ENCODE measurements at regions not wholly inside any gene's neighbourhood (a gene's known extent, or its start where the extent isn't known, plus 50 kb on each side); places are given as distances from the start of the nearest gene placed in this dataset.
A peak's percentile ranks its signal among the peaks of the same experiment; 100 is the strongest.
"Not testable (repeated sequence)": the region's sequence is repeated elsewhere in the genome, so short reads cannot be mapped to it uniquely, and the experiment has no call there.

GRCh38 chr20:60102665-60103210 is 144.5 kb downstream of the CDH26 start:
- Histone ChIP-seq H3K36me3 (ENCODE audit: low read depth) (no peaks in the 10 kb centered on the region), H3K4me3 (no peak overlapping the region), H3K4me1 (ENCODE audit: low read depth) (no peaks in the 10 kb centered on the region), H3K9me3 (no peaks in the 10 kb centered on the region)
- intact Hi-C loops (cut with DNase I, micrococcal nuclease): no loop called here
- TF ChIP-seq, protein P1, sequence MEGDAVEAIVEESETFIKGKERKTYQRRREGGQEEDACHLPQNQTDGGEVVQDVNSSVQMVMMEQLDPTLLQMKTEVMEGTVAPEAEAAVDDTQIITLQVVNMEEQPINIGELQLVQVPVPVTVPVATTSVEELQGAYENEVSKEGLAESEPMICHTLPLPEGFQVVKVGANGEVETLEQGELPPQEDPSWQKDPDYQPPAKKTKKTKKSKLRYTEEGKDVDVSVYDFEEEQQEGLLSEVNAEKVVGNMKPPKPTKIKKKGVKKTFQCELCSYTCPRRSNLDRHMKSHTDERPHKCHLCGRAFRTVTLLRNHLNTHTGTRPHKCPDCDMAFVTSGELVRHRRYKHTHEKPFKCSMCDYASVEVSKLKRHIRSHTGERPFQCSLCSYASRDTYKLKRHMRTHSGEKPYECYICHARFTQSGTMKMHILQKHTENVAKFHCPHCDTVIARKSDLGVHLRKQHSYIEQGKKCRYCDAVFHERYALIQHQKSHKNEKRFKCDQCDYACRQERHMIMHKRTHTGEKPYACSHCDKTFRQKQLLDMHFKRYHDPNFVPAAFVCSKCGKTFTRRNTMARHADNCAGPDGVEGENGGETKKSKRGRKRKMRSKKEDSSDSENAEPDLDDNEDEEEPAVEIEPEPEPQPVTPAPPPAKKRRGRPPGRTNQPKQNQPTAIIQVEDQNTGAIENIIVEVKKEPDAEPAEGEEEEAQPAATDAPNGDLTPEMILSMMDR (IDR thresholded peaks at IDR 0.05): no peak
- ATAC-seq (peak; percentile 51), DNase-seq (peak in 1 of 3 donors; percentile 4)

GRCh38 chr20:60104993-60105803 is 147.0 kb downstream of the CDH26 start:
- H3K9me3 ChIP-seq: no peaks in the 10 kb centered on the region
- H3K4me3 ChIP-seq: no peak overlapping the region
- ATAC-seq (no peak), DNase-seq (no peak)
- TF ChIP-seq, protein P1 (IDR thresholded peaks at IDR 0.05): no peak
- H3K36me3 ChIP-seq (ENCODE audit: low read depth): no peaks in the 10 kb centered on the region
- intact Hi-C loops (cut with DNase I, micrococcal nuclease): no loop called here
- H3K4me1 ChIP-seq (ENCODE audit: low read depth): no peaks in the 10 kb centered on the region

GRCh38 chr20:60106186-60106585 is 148.0 kb downstream of the CDH26 start:
- H3K9me3 ChIP-seq; H3K4me1 ChIP-seq (ENCODE audit: low read depth); DNase-seq; intact Hi-C loops (cut with DNase I, micrococcal nuclease); ATAC-seq; H3K36me3 ChIP-seq (ENCODE audit: low read depth); H3K4me3 ChIP-seq: not testable (repeated sequence)

DNA sequence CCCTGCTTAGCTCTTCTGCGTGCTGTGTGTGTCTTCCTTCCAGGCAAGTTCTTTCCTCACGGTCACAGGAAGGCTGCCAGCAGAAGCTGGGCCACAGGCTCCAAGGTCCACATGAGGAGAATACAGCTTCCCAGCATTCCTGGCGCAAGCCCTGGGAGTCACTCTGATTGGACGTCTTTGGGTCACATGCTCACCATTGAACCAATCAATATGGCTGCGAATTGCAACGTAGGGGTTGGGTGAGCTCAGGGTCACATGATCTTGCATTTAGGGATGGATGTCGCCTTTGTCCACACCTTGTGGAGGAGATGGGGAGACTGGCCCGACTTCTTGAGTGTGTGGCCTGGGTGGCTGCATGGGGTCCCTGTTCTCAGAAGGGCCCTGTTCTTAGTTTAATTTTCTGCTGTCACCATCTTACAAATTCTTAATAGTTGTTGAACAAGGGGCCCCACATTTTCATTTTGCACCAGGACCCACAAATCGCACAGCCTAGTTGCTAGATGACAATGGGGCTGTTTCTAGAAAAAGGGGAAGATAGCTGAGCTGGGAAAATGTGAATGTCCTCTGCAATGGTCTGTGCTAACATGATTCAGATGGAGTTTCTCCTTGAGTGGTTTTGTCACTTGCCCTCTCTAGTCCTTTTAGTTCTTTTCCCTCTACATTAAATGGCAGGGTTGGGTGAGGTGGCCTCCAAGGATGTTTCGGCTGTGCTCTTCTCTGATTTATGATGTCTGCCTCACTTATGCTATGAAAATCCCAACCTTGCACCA is 149.6 kb downstream of the CDH26 start:
- ATAC-seq (no peak), DNase-seq (no peak)
- Histone ChIP-seq H3K4me1 (ENCODE audit: low read depth) (no peaks in the 10 kb centered on the region), H3K9me3 (no peaks in the 10 kb centered on the region), H3K4me3 (no peak overlapping the region), H3K36me3 (ENCODE audit: low read depth) (no peaks in the 10 kb centered on the region)
- TF ChIP-seq, protein P1 (IDR thresholded peaks at IDR 0.05): no peak
- intact Hi-C loops (cut with DNase I, micrococcal nuclease): no loop called here

- ATAC-seq (no peak), DNase-seq (no peak)
- H3K4me3 ChIP-seq: no peak overlapping the region
- TF ChIP-seq, protein P1 (IDR thresholded peaks at IDR 0.05): no peak
- intact Hi-C loops (cut with DNase I, micrococcal nuclease): no loop called here
- no peaks in the 10 kb centered on the region for H3K36me3 ChIP-seq (ENCODE audit: low read depth)
- H3K4me1 ChIP-seq (ENCODE audit: low read depth): no peaks in the 10 kb centered on the region
- H3K9me3 ChIP-seq: no peaks in the 10 kb centered on the region
These were observed 150.2 kb downstream of the CDH26 start for GRCh38 chr20:60108397-60108796.
